ENCODE measurements at regions not wholly inside any gene's neighbourhood (a gene's known extent, or its start where the extent isn't known, plus 50 kb on each side); places are given as distances from the start of the nearest gene placed in this dataset.

GRCh38 chr10:69728335-69728870 is 73.3 kb upstream of the COL13A1 start:
- TF ChIP-seq CTCF (IDR thresholded peaks at IDR 0.05) (no peak), POLR2A (IDR thresholded peaks at IDR 0.05) (no peak)

Data from lower leg skin (tissue), 3 donors.